ENCODE measurements at regions not wholly inside any gene's neighbourhood (a gene's known extent, or its start where the extent isn't known, plus 50 kb on each side); places are given as distances from the start of the nearest gene placed in this dataset.
"Not testable (repeated sequence)": the region's sequence is repeated elsewhere in the genome, so short reads cannot be mapped to it uniquely, and the experiment has no call there.

DNA sequence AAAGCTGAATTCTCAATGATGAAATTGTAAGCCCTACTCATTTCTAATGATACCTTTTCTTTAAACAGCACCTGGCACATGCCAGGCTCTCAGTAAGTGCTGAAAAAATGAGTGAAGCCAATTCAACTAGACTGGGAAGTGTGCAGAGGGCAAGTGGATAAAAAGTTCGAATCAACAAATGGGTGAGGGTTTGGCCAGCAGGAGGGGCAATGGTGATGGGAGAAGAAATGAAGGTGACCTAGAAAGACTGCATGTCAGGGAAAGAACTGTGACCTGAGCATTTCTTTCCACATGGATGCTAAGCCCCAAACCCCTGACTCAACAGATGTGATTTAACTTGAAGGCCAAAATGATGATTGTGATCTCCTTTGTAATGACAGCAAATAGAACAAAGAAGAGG is 54.6 kb downstream of the DKK1 start:
- no peak overlapping the region for H3K9ac ChIP-seq (ENCODE audit: low read depth, low read length)
- no peak overlapping the region for H3K27ac ChIP-seq (ENCODE audit: low read length)
- peaks cover 10% of the 10 kb centered on the region; the same call in 1 of the 2 replicates for H3K9me3 ChIP-seq (ENCODE audit: insufficient read depth, low read depth, low read length)
- H3K36me3 ChIP-seq (ENCODE audit: insufficient read depth, low read depth, low read length): no peaks in the 10 kb centered on the region
- no peaks in the 10 kb centered on the region for H3K4me1 ChIP-seq (ENCODE audit: insufficient read depth, low read length)
- no peaks in the 10 kb centered on the region for H3K27me3 ChIP-seq (ENCODE audit: insufficient read depth, low read length)
- H3K4me3 ChIP-seq (ENCODE audit: low read length): no peak overlapping the region

DNA sequence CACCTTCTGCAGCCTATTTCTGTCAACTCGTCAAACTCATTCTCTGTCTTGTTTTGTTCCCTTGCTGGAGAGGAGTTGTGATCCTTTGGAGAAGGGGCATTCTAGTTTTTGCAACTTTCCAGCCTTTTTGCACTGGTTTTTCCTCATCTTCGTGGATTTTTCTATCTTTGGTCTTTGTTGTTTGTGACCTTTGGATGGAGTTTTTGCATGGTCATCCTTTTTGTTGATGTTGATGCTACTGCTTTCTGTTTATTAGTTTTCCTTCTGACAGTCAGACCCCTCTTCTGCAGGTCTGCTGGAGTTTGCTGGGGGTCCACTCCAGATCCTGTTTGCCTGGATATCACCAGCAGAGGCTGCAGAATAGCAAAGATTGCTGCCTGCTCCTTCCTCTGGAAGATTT is 60.1 kb downstream of the DKK1 start:
- H3K36me3 ChIP-seq (ENCODE audit: insufficient read depth, low read depth, low read length); H3K9ac ChIP-seq (ENCODE audit: low read depth, low read length); H3K27ac ChIP-seq (ENCODE audit: low read length); H3K9me3 ChIP-seq (ENCODE audit: insufficient read depth, low read depth, low read length); H3K4me3 ChIP-seq (ENCODE audit: low read length): not testable (repeated sequence)
- H3K4me1 ChIP-seq (ENCODE audit: insufficient read depth, low read length): peaks cover 13% of the 10 kb centered on the region; the same call in 1 of the 2 replicates
- H3K27me3 ChIP-seq (ENCODE audit: insufficient read depth, low read length): peaks cover 27% of the 10 kb centered on the region

DNA sequence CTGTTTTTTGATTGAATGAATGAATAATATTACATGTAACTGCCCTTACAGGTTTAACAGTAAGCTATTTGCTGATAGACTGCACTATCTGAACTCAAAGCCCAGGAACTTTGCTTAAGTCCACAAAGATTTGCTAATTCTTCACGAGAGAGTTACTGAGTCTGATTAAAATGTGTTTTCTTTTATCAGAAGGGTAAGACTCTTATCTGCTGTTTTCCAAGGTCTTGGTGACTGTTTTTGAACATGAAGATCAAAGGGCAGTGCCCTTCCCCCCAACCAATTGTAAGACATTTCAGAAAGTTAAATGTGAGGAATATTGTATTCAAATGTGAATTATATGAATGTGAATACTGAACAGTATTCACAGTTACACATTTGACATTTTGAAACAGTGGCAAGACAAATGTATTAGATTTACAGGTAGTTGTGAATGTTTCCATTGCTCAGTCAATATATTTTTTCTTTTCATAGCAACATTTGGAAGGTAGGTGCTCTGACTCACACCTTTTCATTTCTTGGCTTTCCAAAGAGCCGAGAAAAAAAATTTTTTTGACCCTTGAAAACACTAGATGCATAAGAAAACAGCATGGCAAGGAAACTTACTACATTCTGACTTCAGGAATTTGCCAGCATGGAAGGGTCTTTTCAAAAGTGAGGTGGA is 62.7 kb downstream of the DKK1 start:
- Histone ChIP-seq H3K4me3 (ENCODE audit: low read length) (no peak overlapping the region), H3K9me3 (ENCODE audit: insufficient read depth, low read depth, low read length) (no peaks in the 10 kb centered on the region), H3K9ac (ENCODE audit: low read depth, low read length) (no peak overlapping the region), H3K27ac (ENCODE audit: low read length) (no peak overlapping the region), H3K36me3 (ENCODE audit: insufficient read depth, low read depth, low read length) (no peaks in the 10 kb centered on the region), H3K27me3 (ENCODE audit: insufficient read depth, low read length) (peaks cover 40% of the 10 kb centered on the region), H3K4me1 (ENCODE audit: insufficient read depth, low read length) (peaks cover 13% of the 10 kb centered on the region; the same call in 1 of the 2 replicates)

DNA sequence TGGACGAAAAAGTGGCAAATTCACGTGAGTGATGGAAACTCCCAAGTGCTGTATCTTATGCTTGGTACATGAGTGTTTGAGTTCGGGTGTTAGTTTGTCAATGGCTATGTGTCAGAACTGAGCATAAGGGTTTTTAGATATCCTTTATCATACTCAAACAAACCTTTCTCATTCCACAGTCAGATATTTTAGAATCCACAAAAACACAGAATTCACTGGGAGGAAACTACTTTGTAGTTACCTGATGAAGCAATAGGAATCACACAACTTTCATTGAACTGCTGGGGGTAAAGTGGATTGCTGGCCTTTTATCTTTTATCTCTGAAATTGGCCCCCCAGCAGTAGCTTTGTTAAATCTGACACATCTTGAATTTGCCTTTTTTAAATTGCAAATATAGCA is 64.0 kb downstream of the DKK1 start:
- Histone ChIP-seq H3K4me3 (ENCODE audit: low read length) (no peak overlapping the region), H3K27ac (ENCODE audit: low read length) (no peak overlapping the region), H3K9ac (ENCODE audit: low read depth, low read length) (no peak overlapping the region), H3K27me3 (ENCODE audit: insufficient read depth, low read length) (peaks cover 40% of the 10 kb centered on the region), H3K4me1 (ENCODE audit: insufficient read depth, low read length) (peaks cover 13% of the 10 kb centered on the region; the same call in 1 of the 2 replicates), H3K36me3 (ENCODE audit: insufficient read depth, low read depth, low read length) (no peaks in the 10 kb centered on the region), H3K9me3 (ENCODE audit: insufficient read depth, low read depth, low read length) (no peaks in the 10 kb centered on the region)

DNA sequence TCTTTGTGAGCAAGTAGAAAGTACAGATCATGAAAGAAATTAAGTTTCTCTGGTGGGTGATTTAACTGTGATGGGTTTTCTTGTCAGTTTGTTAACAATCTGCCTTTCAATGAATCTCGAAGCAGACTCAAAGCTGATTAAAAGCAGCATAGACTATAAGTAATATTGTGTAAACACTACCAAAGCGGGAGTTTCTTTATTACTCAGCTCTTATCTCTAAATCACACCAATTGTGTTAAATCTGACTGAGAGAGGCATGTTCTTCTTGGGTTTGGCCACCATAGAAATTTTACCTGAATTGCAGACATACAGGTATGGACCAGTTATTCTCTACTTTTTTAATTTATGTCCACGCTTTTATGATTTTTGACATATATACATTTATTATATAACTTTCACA is 65.2 kb downstream of the DKK1 start:
- no peaks in the 10 kb centered on the region for H3K36me3 ChIP-seq (ENCODE audit: insufficient read depth, low read depth, low read length)
- no peak overlapping the region for H3K27ac ChIP-seq (ENCODE audit: low read length)
- peaks cover 13% of the 10 kb centered on the region; the same call in 1 of the 2 replicates for H3K4me1 ChIP-seq (ENCODE audit: insufficient read depth, low read length)
- no peaks in the 10 kb centered on the region for H3K9me3 ChIP-seq (ENCODE audit: insufficient read depth, low read depth, low read length)
- no peak overlapping the region for H3K9ac ChIP-seq (ENCODE audit: low read depth, low read length)
- H3K27me3 ChIP-seq (ENCODE audit: insufficient read depth, low read length): peaks cover 40% of the 10 kb centered on the region
- no peak overlapping the region for H3K4me3 ChIP-seq (ENCODE audit: low read length)

DNA sequence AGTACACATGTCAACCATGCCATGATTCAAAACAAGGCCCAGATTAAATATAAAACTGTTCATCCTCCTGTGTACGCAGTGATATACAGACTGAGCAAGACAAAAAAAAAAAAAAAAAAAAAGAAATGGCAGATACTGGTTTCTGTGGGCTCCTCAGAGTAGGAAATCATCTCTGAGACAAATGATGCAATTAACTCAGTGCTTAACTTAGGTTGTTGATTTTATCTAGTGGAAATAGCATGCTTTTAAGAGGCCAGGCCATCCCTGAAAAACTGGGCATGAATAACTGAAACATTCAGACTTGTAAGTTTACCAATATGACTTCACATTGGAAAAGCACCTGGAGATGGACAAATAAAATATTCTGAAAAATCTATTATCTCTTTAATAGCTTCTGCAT is 69.0 kb downstream of the DKK1 start:
- H3K9me3 ChIP-seq (ENCODE audit: insufficient read depth, low read depth, low read length): no peaks in the 10 kb centered on the region
- no peak overlapping the region for H3K27ac ChIP-seq (ENCODE audit: low read length)
- no peak overlapping the region for H3K9ac ChIP-seq (ENCODE audit: low read depth, low read length)
- no peak overlapping the region for H3K4me3 ChIP-seq (ENCODE audit: low read length)
- no peaks in the 10 kb centered on the region for H3K36me3 ChIP-seq (ENCODE audit: insufficient read depth, low read depth, low read length)
- H3K27me3 ChIP-seq (ENCODE audit: insufficient read depth, low read length): peaks cover 25% of the 10 kb centered on the region
- H3K4me1 ChIP-seq (ENCODE audit: insufficient read depth, low read length): no peaks in the 10 kb centered on the region

DNA sequence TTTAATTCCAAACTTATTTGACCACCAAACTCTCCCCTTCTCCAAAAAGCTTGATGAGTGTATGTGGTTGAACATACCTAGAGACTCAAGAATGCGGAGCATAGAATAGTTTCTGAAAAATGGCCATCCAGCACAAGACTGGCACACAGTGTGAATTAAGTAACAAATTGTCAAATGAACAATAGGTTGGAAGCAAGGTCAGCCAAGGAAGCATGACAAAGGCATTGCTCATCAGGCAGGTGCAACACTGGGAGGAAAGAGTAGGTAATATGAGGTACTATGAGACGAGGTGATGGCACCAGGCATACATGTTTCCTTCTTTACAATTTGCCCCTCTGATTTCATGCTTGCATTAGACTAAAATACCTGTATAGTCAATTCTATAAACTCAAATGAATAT is 73.7 kb downstream of the DKK1 start:
- Histone ChIP-seq H3K9me3 (ENCODE audit: insufficient read depth, low read depth, low read length) (no peaks in the 10 kb centered on the region), H3K9ac (ENCODE audit: low read depth, low read length) (no peak overlapping the region), H3K4me1 (ENCODE audit: insufficient read depth, low read length) (no peaks in the 10 kb centered on the region), H3K36me3 (ENCODE audit: insufficient read depth, low read depth, low read length) (no peaks in the 10 kb centered on the region), H3K4me3 (ENCODE audit: low read length) (no peak overlapping the region), H3K27me3 (ENCODE audit: insufficient read depth, low read length) (no peaks in the 10 kb centered on the region), H3K27ac (ENCODE audit: low read length) (no peak overlapping the region)

DNA sequence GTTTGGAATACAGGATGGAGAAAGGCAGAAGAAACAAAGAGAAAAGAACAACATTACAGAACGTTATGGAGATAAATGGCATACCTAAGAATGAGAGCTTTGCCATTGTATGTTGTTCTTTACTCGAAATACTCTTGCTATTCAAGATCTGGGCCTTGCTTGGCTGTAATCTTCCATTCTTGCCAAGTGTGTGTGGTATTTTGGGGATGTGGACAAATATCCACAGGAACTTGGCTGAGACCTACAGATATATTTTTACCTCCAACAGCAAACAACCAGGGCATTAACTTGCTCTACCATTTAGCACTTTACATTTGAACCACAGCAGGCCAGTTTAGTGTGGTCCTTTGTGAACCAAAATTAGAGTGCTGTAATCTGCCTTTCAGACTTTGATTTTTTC is 76.3 kb downstream of the DKK1 start:
- Histone ChIP-seq H3K36me3 (ENCODE audit: insufficient read depth, low read depth, low read length) (no peaks in the 10 kb centered on the region), H3K9me3 (ENCODE audit: insufficient read depth, low read depth, low read length) (no peaks in the 10 kb centered on the region), H3K27me3 (ENCODE audit: insufficient read depth, low read length) (no peaks in the 10 kb centered on the region), H3K9ac (ENCODE audit: low read depth, low read length) (no peak overlapping the region), H3K4me1 (ENCODE audit: insufficient read depth, low read length) (no peaks in the 10 kb centered on the region), H3K4me3 (ENCODE audit: low read length) (no peak overlapping the region), H3K27ac (ENCODE audit: low read length) (no peak overlapping the region)

DNA sequence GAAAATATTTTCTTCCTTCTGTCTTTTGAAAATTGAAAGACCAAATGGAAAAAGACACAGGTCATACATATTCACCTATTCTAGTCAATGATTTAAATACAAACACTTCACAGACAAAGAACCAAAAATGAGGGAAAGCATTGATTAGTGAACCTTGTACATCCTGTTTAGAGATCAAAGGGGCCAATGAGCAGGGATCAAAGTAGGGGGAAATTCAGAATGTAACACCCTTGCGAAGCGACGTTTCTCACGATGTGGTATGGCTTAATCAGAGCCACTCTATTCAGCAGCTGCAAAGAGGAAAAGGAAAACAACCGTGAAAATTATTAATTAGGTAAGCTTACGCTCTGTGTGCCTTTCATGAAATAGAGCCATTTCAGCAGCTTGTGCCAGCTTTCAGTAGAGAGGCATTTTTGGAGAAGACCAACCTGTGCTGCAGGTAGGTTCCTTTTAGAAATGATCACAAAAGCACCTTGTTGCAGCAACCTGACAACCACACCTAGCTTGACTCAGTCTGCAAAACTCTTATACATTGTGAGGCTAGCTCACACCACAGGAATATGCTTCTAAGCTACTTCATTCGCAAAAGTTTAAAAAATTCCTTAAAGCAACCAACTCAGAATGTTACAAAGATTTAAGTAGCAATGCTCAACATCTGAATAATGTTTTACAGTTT is 78.0 kb downstream of the DKK1 start:
- Histone ChIP-seq H3K27ac (ENCODE audit: low read length) (no peak overlapping the region), H3K4me3 (ENCODE audit: low read length) (no peak overlapping the region), H3K27me3 (ENCODE audit: insufficient read depth, low read length) (no peaks in the 10 kb centered on the region), H3K9ac (ENCODE audit: low read depth, low read length) (no peak overlapping the region), H3K9me3 (ENCODE audit: insufficient read depth, low read depth, low read length) (no peaks in the 10 kb centered on the region), H3K4me1 (ENCODE audit: insufficient read depth, low read length) (no peaks in the 10 kb centered on the region), H3K36me3 (ENCODE audit: insufficient read depth, low read depth, low read length) (no peaks in the 10 kb centered on the region)

DNA sequence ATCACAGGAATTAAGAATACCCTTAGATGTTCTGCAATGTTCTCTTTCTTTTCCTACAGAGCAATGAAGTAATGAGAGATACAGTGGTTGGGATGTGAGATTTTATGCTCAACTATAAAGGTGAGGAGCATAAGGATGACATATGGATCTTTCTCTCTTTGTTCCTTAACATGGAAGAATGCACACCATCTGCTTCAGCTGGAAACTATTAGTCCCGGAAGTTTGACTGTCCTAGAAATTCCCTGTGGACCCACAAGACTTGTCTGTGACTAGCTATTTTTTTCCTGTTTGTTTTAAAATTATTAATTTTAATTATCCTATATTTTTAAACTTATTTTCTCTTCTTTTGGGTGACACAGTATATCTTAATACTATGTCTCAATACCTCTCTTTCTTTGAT is 80.2 kb downstream of the DKK1 start:
- Histone ChIP-seq H3K27ac (ENCODE audit: low read length) (no peak overlapping the region), H3K9ac (ENCODE audit: low read depth, low read length) (no peak overlapping the region), H3K4me1 (ENCODE audit: insufficient read depth, low read length) (no peaks in the 10 kb centered on the region), H3K36me3 (ENCODE audit: insufficient read depth, low read depth, low read length) (no peaks in the 10 kb centered on the region), H3K4me3 (ENCODE audit: low read length) (no peak overlapping the region), H3K27me3 (ENCODE audit: insufficient read depth, low read length) (no peaks in the 10 kb centered on the region), H3K9me3 (ENCODE audit: insufficient read depth, low read depth, low read length) (no peaks in the 10 kb centered on the region)

DNA sequence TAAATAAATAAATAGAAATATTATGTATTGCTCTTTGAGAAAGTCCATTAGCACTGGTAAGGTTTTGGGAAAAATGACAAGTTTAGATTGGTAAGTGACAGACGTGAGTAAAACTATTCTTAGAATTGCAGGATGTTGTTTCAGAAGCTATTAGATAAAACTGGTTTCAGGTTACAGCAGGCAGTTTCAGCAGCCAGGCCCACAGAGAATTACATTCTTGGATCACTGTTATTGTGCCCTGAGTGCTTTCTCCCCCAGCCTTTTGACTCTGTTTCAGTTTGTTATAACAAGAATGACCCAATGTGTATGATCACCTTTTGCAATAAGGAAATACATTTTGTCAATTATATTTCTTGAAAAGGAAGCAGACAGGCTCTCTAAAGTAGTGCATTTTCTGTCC is 86.5 kb downstream of the DKK1 start:
- Histone ChIP-seq H3K27ac (ENCODE audit: low read length) (no peak overlapping the region), H3K27me3 (ENCODE audit: insufficient read depth, low read length) (no peaks in the 10 kb centered on the region)

DNA sequence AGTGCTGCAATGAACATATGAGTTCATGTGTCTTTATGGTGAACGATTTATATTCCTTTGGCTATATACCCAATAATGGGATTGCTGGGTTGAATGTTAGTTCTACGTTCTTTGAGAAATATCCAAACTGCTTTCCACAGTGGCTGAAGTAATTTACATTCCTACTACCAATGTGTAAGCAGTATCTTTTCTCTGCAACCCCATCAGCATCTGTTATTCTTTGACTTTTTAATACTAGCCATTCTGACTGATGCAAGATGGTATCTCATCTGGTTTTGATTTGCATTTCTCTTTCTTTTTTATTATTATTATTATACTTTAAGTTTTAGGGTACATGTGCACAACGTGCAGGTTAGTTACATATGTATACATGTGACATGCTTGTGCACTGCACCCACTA is 89.7 kb downstream of the DKK1 start:
- H3K4me1 ChIP-seq (ENCODE audit: insufficient read depth, low read length); H3K9ac ChIP-seq (ENCODE audit: low read depth, low read length); H3K36me3 ChIP-seq (ENCODE audit: insufficient read depth, low read depth, low read length); H3K27me3 ChIP-seq (ENCODE audit: insufficient read depth, low read length); H3K9me3 ChIP-seq (ENCODE audit: insufficient read depth, low read depth, low read length); H3K27ac ChIP-seq (ENCODE audit: low read length); H3K4me3 ChIP-seq (ENCODE audit: low read length): not testable (repeated sequence)

More for the DNA sequence above, 86.5 kb downstream of the DKK1 start:
- no peaks in the 10 kb centered on the region for H3K9me3 ChIP-seq (ENCODE audit: insufficient read depth, low read depth, low read length)
- no peaks in the 10 kb centered on the region for H3K4me1 ChIP-seq (ENCODE audit: insufficient read depth, low read length)
- H3K36me3 ChIP-seq (ENCODE audit: insufficient read depth, low read depth, low read length): no peaks in the 10 kb centered on the region
- no peak overlapping the region for H3K9ac ChIP-seq (ENCODE audit: low read depth, low read length)
- H3K4me3 ChIP-seq (ENCODE audit: low read length): no peak overlapping the region

Measured in iPS-20b (cell line).